SKM-1 treated with dmso at 0.1 percent for 144 hours (cell line): ENCODE measurements at regions not wholly inside any gene's neighbourhood (a gene's known extent, or its start where the extent isn't known, plus 50 kb on each side); places are given as distances from the start of the nearest gene placed in this dataset.

Source experiments
- DNase-seq: peaks from one replicate; lab custom pipeline; 2025; ENCODE audit not compliant: unreplicated experiment; lab: John Stamatoyannopoulos, UW

DNA sequence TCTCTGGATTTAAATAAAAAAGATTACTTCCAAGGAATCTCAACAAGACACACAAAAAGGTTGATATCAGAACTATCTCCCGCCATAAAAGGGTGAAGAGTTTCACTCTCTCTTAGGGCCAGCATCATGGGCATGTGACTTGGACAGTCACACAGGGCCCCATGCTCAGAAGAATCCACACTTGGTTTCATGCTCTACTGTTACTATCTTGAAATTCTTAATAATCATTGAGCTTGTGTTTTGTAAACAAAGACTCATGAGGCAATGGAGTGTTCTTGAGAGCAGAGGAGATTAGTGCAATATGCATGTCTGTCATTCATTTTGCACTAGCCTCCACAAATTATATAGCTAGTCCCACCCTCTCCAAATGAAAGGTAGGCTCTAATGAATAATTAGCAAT, 58.4 kb downstream of the HMHB1 start:
- no peak for DNase-seq

- DNase-seq: no peak
Measured at GRCh38 chr5:143870871-143871632, 59.1 kb downstream of the HMHB1 start.

DNA sequence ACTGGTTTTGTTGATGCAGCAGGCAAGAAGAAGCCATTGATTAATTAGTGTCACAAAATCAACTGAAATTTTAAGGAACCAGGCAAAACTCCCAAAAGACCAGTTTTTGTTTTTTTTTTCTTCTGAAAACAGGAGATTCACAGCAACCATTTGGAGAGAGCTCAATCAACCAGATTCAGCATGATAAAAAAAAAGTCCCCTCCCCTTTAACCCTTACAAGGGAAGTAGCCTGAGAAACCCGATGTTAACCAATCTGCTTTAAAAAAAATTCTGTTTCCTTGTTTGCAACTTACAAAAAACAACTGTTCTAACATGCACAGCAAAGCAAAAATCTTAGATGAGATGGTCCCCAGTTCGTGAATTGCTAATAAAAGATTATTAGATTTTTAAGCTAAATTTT, 59.7 kb downstream of the HMHB1 start:
- DNase-seq: no peak

DNA sequence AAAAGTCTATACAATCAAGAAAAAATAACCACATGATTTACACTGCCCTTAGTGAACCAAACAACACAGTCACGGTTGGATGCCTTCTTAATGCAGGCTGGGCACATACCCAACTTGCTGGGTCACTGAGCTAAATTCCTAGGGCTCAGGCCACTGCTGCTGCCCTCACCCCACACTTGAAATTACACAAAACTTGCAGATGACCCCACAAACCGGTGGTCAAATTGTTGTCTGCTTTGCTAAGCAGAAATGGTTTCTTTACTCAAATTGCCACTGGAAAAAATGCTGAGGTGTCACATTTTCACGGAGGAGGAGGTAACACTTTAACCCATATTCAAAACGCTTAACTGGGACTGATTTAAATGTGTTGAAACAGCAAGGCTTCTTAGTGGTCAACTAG, 62.4 kb downstream of the HMHB1 start:
- no peak for DNase-seq

DNA sequence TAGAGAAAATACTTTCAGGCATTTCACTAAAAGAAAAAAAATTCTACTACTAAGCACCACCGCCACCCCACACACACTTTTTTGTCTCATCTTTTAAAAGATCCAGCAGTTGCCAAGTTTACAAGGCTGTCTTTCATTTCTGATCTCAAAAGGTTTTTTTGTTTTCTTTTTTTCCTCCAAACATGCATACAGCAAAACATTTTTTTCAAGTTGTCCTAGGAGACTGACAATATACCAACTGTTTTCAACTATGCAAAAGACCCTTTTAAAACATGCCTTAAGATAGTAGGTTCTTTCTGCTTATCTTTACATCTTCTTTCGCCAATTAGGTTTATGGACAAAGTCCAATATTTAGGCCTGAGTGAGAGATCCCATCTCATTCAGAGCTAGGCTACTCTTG, 65.2 kb downstream of the HMHB1 start:
- no peak for DNase-seq

- DNase-seq: no peak
Measured at GRCh38 chr5:143878430-143878829, 66.5 kb downstream of the HMHB1 start.

DNA sequence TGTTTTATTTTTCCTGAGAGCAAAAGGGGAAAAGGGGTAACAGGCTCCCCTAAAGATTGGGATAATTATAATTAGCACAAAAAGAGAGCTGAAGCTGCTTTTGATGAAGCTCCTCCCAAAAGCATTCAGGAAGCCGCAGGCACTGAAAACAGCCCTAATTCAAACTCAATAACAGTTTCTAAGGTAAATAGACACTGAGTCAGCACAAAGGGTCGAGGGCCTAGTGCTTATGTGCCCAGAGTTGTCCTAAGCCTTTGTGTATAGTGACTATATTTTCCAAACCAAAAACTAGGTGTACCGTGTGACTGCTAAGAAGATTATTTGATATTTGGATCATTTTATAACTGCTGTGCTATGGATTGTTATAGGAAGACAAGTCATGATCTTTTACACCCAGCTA, 67.7 kb downstream of the HMHB1 start:
- DNase-seq: no peak

DNA sequence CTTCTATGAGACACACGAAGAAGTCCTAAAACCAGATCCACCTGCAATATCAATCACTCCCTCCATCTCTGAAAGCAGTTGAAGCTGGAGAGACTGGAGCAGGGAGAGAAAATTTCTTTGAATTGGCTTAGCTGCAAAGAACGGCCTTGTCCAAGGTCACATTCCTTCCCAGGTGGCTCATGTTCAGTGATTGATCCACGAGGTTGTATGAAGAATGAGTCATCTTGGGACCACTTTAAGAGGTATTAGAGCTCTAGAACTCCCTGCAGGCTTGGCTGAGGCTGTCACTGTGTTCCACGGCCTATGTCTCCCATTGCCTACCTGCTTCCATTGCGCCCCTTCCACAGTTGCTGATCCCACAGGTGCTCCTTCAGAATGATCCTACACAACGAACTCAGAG, 68.2 kb downstream of the HMHB1 start:
- DNase-seq: no peak

- no peak for DNase-seq
Measured at GRCh38 chr5:143882520-143882919, 70.6 kb downstream of the HMHB1 start.

GRCh38 chr5:143886096-143886495, 74.1 kb downstream of the HMHB1 start:
- DNase-seq: no peak

DNA sequence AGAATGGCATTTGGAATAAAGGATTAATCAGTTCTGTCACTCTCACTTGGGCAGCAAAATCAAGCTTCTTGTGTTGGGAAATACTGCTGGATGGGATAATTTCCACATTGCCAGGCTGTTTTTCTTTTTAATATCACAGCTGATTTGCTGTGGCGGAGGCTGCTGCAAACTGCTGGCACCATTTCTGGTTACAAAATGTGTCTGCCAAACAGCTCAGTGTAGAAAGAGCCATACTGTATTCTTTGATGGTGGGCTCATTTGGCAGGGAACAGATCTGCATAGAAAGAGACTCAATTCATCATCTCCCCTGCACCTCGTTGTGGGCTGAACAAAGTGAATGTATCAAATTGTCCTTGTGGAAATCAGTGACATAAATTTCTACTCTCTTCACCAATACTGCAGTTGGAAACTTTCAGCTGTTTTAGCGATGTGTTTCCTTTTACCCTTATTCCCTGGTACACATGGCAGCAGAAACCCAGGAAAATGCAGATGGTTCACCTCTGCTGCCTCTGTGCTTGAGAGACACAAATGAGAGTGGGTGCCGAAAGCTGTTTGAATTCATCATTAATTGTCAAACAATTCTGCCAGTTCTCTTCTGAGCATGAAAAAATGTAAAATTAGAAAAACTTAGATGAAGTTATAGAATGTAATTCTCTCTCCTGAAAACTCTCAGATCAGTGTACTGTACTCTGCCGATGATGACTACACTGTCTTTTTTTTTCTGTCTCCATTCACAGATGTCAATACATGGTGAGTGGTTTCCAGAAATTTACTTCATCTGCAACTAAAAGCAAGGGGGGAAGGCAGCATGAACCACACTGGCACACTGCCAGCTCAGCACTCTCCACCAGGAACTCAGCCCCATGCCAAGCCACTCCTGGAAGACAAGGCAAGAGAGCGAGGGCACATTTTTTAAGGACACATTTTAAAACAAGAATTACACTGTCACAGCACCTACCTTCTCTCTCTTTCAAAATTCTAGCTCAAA, 75.0 kb downstream of the HMHB1 start:
- DNase-seq: no peak

DNA sequence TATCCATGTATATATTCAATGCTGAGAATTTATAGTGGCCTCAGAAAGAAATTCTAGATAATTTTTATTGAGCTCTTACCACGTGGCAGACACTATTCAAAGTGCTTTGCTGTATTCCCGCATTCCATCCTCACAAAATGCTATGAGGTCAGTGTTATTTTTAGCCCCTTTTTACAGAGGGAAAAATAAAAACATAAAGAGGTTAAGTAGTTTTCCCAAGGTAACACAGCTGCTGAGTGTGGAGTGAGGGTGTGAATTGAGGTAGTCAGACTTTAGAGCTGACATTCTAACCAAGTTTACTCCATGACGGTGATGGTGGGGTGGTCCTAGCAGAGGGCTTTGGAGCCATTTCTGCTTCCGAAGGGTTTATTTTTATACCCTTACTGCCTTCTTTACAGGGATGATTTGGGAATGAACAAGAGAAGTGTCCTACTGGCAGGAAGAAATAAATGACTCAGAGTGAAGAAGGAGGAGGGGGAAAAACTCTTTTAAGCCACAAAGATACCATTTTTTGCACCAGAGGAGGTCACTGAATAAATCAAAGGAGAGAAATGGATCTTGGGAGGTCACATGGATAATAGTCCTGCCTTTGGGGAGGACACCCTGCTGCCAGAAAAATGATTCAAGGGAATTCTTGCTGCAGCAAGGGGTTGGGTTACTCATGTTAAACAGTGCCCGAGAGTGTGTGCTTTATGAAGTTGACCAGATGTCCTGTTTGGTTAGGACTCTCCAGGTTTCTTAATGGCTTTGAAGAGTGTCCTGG, 76.1 kb downstream of the HMHB1 start:
- no peak for DNase-seq

DNA sequence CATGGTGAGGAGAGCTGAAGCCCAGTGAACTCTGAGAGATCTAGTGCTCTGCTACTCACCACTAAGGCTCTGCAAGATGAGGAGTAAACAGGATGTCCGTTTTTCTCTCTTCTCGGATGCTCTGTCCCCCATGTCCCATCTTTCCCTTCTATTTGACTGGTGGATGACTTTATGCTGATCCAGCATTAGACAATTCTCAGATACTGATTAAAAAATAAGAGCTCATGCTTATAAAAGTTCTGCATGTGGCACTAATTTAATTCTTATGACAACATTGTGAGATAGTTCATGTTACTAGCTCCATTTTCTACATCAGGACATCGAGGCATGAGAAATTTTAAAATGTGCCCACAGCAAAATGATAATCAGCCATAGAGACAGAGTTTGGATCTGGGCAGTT, 77.0 kb downstream of the HMHB1 start:
- no peak for DNase-seq

DNA sequence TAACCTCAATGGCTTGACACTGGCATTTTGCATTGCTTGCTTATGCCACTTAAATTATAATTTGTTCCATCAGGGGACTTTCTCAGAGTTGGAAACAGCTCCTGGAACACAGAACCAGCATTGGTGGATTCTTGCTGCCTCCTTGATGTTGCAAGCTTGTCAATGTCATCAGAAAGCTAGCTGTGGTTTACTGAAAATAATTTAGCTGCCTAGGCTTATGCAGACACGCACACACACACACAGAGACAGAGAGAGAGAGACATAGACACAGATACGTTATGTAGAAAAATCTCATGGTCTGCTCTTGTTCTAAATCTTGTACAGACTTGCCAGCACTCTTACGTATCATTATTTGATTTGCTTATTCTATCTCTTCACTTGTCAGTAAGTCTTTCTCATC, 78.0 kb downstream of the HMHB1 start:
- no peak for DNase-seq

- DNase-seq: no peak
Measured at GRCh38 chr5:143890487-143890886, 78.5 kb downstream of the HMHB1 start.

GRCh38 chr5:143892271-143892670, 80.3 kb downstream of the HMHB1 start:
- DNase-seq: no peak

DNA sequence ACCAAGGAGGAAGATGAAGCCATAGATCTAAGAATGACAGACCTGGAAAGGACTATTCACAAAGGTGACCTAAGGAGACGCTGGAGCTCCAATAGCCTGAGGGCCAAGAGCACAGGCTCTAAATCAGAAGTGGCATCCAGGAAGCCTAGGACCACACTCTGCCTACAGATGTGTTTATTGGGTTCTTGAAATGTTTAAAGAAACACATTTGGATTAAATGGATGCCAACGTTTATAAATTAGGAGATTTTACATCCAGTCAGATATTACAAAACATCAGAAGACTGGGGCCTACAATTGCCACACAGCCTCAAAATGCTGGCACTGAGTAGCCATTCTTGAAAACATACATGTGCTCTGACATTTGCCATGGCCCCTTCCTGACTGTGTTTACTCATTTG, 80.9 kb downstream of the HMHB1 start:
- no peak for DNase-seq

DNA sequence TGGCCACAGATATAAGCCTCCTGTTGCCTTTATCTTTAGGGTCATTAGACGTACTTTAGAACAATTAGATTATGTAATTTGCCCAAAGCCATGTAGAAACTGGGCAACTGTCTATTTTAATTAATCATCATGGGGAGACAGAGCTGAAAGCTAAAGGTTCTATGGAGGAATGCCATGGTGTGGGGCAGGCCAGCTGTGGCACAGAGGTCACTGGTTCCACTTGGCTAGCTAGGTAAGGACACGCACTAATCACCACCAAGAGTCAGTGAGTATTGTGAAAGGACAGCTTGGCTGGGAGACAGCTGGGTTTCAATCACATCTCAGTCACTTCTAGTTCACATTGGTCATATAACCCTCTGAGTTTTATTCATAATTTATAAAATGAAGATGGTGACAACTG, 81.7 kb downstream of the HMHB1 start:
- no peak for DNase-seq

- DNase-seq: no peak
Measured at GRCh38 chr5:143896516-143896915, 84.6 kb downstream of the HMHB1 start.

GRCh38 chr5:143896966-143897365, 85.0 kb downstream of the HMHB1 start:
- DNase-seq: no peak

GRCh38 chr5:143898381-143898780, 86.4 kb downstream of the HMHB1 start:
- DNase-seq: no peak
